COLO668 (cell line): ENCODE measurements at regions not wholly inside any gene's neighbourhood (a gene's known extent, or its start where the extent isn't known, plus 50 kb on each side); places are given as distances from the start of the nearest gene placed in this dataset.

ENCODE experiments used
- DNase-seq: peaks from one replicate; lab custom pipeline; 2025; ENCODE audit not compliant: unreplicated experiment; lab: John Stamatoyannopoulos, UW

DNA sequence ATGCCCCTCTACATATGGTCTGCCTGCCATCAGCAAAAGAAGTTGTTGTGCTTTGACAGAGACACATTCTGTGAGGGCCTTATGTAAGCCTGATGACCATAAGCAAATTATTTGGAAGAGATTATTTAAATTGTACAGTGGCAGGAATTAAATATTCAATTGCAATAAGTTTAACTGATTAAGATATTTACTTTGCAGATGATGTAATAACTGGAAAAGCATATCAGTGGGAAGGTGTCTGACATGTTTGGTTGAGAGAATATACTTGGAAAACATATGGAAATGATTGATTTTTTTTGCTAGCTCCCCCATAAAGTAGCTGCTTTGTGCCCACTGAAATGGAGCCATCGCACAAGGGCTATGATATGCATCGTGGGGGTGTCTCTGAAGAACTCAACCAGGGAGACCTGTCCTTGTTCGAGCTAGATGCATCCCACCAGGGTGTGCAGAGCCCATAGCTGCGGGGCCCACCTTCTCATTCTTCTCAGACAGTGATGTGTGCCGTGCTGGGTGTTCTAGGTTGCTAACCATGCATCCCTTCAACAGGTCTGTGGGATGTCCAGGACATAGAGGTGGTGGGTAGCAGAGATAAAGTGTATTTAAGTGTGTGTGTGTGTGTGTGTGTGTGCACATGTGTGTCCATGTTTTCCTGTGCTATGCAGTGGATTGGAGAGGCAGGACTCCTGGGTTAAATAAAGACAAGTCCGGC lies 90.4 kb upstream of the PARD3B start:
- no peak for DNase-seq

DNA sequence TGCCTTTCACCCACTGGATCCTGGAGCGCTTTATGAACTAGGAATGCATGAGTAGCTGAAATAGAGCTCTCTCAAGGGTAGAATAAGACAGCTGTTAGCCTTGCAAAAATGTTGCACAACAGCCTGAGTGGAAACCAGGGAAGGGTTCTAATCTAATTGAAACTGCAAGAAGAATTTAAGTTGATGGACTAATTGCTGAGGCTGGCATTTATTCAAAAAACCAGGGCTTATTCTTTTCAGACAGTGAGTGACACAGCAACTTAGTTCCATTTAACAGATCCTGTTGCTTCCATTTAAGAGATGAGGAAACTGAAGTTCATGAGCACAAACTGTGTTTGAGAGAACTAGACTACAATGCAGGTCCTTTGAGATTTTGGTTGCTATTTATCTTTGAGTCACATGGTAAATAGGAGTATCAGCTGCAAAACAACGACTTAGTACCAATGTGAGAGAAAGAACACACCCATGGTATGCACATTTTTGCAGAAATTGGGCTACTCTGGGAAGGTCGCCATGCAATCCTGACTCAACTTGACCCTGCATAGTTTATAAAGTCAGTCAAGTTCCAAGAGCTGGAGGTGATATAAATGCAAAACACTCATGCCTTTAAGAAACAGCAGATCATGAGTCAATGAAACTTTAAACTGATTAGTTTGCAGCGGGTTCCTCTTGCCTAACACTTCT lies 76.4 kb upstream of the PARD3B start:
- no peak for DNase-seq

DNA sequence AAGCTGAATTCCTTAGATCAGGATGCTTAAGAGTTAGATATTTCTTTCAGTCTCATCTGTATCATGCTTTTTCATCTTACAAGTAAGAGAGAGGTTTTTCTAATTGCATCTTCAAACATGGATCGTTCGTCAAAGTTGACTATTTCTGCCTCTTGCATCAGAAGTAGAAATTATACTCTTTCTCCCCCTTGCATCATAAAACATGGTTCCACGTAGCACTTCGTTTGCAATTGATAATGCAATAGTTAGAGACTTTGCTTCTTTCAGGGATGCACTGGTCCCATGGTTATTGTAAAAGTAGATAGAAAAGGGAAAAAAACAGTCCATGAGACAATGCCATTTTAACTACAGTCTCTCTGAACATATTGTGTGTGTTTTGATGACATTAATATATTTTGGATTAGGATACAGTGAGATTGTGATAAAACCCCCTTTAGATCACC lies 75.1 kb upstream of the PARD3B start:
- no peak for DNase-seq

DNA sequence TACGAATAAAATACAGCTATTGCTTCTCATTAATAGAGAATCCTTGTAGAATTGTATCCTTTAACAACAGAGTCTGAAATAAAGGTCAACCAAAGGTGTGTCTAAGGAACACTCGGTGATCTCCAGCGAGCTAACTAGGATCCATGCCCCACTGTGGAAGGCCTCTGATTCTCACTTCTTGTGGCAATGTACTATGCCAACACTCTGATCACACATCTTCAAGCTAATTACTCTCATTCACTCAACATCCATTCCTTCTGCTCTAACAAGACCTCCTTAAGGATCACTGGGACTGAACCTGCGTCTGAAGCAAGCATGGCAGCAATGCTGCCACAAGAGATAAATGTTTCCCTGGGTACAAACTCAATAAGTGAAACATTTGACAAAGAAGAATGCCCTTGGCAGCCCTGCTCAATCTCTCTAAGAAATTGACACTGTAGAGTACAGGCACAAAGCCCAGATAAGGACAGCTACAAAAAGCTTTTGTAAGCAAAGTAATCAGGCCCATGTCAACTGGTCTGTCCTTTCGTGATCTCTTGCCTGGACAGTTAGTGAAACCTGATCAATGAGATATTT lies 74.6 kb upstream of the PARD3B start:
- DNase-seq, result no peak

DNA sequence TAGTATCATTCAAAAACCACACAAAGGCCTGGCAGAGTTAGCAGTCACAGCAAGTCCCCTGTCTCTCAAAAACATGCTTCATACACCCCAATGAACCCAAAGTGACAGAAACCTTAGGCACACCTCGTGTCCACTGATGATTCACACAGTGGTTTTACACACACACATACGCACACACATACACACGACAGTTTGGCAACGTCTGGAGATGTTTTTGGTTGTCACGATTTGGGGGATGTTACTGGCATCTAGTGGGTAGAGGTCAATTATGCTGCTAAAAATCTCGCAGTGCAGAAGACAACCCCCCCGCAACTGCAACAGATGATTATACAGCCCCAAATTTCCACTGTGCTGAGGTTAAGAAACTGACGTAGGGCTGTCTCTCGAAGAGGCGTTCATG lies 72.9 kb upstream of the PARD3B start:
- DNase-seq, result no peak

DNA sequence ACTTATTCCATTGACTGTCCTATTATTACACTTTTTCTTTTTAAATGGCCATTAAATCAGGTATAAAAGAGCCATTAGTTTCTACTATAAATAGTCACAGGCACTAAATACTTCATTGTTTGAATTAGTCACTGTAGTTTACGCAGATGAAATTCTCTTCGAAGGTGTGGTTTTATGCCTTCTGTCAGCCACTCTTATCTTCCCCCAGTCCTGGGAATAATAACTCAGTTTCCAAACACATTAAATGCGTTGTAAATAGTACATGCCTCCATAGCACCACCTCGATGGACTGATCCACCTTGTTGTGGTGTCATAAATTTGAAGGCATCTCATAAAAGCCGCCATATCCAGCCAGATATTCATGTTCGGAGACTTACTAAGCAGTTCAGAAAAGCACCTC lies 72.1 kb upstream of the PARD3B start:
- DNase-seq, result no peak

DNA sequence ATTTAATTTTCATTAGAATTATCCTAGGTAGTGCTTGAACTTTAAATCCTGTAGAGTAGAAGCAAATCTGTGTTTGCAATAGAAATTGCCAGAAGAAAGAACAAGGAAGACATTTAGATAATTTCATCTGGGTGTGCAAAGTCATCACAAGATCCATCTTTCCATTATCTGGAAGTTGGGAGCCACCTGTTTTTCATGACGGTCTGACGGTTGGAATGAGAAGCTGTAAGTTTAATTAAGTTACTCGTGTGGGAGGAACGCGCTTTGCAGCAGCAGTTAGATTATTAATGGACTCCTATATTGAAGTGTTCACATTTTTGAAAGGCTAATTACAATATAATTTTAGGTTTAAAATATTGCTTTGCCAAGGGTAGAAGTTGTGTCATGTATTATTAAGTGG lies 69.9 kb upstream of the PARD3B start:
- DNase-seq, result no peak

DNA sequence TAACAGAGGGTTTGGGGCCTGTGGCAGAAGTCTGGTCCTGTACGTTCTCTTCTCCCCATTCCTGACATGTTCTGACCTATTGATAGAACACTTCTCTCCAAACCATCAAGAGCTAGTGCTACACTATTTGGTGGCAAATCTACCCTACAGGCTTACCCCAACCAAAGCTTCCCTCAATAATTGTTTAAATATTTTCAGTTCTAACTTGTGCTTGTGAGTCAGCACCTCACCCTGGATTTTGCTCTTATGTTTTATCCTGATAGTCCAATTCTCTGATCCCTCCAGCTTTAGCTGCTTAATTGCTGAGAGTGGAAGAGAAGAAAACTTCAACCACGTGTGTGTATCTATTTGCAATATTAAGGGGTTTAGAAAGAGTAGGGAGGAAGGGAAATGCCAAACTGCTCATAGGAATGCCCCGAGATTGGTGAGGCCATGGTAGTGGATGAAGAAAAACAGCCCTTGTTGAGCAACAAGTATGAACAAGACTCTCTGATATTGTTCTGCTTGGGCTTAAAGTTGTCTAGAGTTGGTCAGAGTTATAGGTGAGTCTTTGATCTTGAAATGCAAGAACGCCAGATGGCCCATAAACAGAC lies 67.8 kb upstream of the PARD3B start:
- DNase-seq, result no peak

DNA sequence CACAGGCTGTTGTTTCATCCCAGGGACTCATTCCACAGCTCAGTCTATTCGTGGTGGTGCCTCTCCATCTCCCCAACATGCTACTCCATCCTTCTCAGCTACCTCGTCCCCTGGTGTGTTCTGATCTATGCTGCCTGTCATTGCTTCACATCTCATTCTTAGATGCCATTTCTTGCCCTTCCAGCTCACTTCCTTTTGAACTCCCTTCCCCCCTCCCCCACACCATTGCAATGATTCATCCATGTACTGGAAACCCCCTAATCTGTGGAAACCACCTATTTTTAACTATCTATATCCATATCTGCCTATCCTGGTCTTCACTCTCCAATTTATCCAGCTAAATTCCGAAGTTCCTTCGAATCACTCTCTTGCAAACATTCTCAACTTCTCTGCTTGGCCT lies 65.7 kb upstream of the PARD3B start:
- no peak for DNase-seq

DNA sequence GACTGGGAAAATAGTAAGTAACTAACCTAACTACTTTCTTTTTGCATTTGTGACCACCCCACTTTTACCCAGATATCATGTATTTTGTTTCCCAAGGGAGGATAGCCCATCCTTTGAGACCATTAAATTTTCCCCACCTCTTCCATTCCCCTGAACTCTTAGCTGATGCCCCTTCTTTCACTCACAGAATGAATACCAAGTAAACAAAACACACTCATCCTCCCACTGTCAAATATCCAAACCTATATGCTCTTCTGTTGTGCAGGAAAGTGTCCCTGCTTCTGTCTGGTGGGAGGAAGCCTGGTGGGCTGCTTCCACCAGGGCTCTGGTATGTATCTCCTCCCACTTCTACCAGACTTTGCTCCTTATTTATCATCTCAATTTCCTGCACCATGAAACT lies 64.6 kb upstream of the PARD3B start:
- DNase-seq, result no peak

DNA sequence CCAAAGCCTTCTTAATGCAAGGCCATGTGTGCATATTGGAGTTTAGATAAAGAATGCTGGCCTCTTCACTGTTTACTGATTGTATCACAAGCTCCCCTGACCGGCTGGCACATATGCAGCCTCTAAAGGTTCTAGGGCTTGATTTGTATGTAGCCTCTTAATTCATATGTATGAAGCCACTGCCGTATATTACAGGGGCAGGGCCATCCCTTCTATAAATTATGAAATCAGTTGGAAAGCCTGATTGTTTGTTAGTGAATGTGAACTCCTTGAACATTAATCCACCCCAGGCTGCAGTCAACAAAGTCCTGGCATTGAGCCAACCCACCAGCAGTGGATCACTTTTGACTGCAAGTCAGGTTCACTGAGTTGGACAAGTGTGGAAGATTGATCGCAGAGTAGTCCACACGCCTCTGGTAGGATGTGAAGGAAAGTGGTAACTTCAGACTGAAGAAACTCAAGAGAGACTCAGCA lies 61.6 kb upstream of the PARD3B start:
- DNase-seq, result peak; percentile 42

DNA sequence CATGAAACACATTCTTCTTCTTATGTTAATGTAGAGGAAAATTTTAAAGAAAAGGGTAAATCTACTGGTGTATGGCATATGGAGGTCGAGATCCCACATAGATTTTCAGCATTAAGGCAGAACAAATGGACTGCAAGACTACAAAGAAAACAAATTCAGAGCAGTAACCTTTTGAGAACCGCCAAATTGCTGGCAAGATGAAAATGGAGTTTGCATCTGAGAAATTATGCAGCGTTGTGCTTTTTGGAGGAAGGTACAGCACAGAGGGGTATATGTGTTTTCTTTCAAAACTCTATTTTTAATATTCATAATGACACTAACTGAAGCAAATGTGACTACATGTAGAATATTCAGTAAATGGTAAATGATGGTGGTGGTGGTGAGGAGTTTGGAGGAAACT lies 59.0 kb upstream of the PARD3B start:
- DNase-seq, result no peak

DNA sequence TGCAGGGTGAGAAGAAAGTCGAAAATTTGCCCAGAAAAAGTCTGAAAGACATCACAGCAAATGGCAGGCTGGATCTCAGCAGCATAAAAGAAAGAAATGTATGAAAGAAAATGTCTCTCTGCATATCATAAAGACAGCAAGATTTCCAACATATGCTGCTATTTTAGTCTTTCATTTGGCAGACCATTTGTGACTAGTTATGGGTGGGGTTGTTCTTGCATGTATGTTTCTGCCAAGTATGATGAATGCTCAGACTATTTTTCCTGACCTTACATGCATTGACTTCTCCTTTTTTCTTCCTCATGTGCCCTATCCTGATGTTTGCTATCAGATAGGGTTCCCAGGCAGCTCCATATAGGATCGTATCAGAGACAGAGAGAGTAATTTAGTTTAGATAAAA lies 58.5 kb upstream of the PARD3B start:
- no peak for DNase-seq

DNA sequence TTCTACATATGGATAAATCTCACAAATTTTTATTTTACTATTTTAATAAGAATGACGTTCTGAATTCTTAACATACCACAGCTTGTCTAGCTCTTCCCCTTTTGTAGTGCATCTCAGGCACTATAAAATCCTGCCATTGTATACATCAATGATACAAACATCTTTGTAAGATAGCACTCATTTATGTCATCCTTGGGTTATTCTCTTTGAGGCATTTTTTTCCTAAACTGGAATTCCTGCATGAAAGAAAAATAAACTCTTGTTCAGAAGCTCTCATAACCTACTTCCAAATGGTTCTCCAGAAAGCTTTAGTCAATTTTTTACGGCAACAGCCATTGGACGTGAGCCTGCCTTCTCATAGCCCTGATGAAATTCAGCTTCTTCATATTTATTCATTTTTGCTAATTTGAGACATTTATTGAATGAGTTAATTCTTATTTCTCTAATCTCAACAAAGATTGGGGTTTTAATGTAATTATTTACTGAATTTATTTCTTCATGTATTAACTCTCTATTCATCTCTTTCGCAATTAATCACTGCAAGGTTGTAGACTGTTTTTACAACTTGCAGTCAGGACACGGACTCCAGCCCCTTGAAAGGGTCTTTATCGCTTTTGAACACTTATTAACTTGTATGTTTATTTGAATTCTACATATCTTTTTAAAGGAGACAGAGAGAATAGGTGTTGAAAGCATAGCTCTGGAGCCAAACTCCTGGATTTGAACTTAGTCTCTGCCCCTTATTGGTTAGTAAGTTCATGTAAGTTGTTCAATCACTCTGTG lies 57.6 kb upstream of the PARD3B start:
- DNase-seq, result no peak

DNA sequence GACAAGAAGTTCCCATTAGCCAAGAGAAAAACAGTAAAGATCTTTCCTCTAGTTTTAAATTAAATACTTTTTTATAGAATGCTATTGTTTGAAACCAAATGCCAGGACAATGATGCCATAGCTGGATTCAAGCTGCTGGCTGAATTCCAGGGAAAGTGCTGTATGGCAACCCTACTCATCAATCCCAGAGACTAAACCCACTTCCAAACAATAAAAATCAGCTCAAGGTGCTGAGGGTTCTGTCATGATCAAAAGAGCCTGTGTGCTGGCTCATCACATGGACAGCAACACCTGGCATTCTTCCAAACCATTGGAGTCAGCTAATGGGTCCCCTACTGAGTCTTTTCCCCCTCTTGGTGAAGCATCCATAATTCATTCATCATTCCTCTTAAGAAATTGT lies 53.7 kb upstream of the PARD3B start:
- peak; percentile 7 for DNase-seq

DNA sequence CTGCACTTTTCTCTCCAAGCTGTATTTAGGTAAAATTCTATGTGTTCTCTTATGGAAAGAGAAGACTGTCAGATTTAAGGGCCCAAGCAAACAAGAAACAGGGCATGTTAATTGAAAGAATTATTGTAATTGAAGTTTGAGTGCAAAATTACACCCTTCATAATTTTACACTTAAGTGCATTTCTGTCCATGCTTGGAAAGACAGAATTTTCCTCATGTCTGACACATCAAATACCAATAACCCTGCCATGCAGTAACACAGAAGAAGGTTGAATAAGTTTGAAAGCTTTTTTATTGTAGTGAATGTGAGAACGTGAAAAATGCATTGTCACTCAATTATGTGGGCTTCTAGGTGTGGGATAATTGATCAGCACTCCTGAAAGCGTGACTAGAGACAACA lies 52.9 kb upstream of the PARD3B start:
- DNase-seq, result no peak

DNA sequence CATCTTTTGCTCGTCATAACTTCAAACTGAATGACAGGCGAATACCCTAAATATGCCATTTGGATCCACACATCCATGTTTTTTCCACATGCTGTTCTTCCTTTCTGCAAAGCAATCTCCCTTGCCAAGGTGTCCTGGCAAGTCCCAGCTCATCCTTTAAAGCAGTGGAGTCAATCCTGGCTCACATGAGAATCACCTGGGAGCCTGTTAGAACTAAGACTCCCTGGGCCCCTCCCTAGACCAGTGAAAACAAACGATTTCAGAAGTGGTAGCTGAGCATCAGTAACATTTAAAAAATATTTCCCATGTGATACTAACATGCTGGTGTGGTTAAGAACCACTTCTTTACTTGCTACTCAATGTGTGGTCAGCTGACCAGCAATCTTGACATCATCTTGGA lies 50.6 kb upstream of the PARD3B start:
- DNase-seq, result no peak

DNA sequence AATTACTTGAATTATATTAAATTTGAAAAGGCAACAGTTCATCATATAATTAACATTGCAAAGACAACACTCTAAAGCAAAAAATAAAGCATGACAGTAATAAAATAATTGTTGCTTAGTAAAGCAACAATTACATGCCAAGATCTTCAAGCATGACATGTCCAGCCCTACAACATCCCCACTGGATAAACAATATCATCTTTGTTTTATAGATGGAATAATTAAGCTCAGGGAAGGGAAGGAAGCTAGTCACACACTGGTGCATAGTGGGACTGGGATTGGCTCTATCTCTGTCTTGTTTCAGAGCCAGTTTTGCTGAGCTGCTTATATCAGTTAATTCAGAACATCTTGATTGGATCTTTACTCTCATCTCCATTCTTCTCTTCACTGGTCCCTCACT lies 49.9 kb upstream of the PARD3B start:
- no peak for DNase-seq
